Ascending aorta (tissue), 2 donors: ENCODE measurements at regions not wholly inside any gene's neighbourhood (a gene's known extent, or its start where the extent isn't known, plus 50 kb on each side); places are given as distances from the start of the nearest gene placed in this dataset.
"Not testable (repeated sequence)": the region's sequence is repeated elsewhere in the genome, so short reads cannot be mapped to it uniquely, and the experiment has no call there.

Experiments used
- DNase-seq, 2 donors: peaks; one replicate each; pipeline ENCODE4 v3.0.0-alpha.2; 2019; ENCODE audit warnings: low spot score in 2 of 2
- H3K27ac ChIP-seq, 2 donors: fragments of 200-600 bp; sonication (generic); one replicate each; pipeline ENCODE4 v1.5.1; 2016 to 2017; ENCODE audit warnings: mild to moderate bottlenecking in 1 of 2
- H3K27me3 ChIP-seq: fragments of 200-600 bp; sonication (generic); one replicate; pipeline ENCODE4 v1.5.1; 2017
- H3K36me3 ChIP-seq, 2 donors: fragments of 200-600 bp; sonication (generic); one replicate each; pipeline ENCODE4 v1.5.1; 2016
- H3K4me1 ChIP-seq, 2 donors: fragments of 200-600 bp; sonication (generic); one replicate each; pipeline ENCODE4 v1.5.1; 2016 to 2017; ENCODE audit warnings: mild to moderate bottlenecking in 1 of 2
- H3K4me3 ChIP-seq, 2 donors: fragments of 200-600 bp; sonication (generic); one replicate each; pipeline ENCODE4 v1.5.1; 2016 to 2017; ENCODE audit warnings: mild to moderate bottlenecking in 1 of 2
- H3K9me3 ChIP-seq, 2 donors: fragments of 200-600 bp; sonication (generic); one replicate each; pipeline ENCODE4 v1.5.1; 2016
- intact Hi-C: fragments of 100-400 bp; cut with DNase I; formaldehyde crosslinking; loops from one replicate; pipeline ENCODE4 v1.15.1; 2023
- TF ChIP-seq, protein P1 (sequence below), 3 experiments: fragments of 200-600 bp in 2 of 3; fragments of 450-650 bp in 1 of 3; sonication (generic) in 2 of 3; IDR thresholded peaks; one replicate each; pipeline ENCODE4 v1.5.1; 2016 to 2019; ENCODE audit warnings: antibody characterized with exemption in 3 of 3, mild to moderate bottlenecking in 1 of 3, moderate library complexity in 1 of 3

DNA sequence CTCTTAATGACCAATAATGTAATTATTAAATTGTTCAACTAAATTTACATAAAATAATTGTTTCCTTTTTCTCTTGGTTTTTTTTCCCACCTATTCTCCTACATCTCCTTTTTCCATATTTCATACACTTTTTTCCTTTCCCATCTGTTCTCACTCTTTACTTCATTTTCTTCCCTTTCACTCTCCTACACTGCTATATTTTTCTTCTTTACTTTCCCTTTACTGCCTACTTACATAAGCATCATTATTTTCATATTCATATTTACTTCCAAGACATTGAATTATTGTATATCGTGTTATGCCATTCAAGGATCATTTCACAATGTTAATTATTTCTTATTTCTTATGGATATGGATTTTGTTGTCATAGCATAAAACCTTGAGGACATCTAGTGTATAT, 1275.6 kb downstream of the NSUN3 start:
- TF ChIP-seq, protein P1, sequence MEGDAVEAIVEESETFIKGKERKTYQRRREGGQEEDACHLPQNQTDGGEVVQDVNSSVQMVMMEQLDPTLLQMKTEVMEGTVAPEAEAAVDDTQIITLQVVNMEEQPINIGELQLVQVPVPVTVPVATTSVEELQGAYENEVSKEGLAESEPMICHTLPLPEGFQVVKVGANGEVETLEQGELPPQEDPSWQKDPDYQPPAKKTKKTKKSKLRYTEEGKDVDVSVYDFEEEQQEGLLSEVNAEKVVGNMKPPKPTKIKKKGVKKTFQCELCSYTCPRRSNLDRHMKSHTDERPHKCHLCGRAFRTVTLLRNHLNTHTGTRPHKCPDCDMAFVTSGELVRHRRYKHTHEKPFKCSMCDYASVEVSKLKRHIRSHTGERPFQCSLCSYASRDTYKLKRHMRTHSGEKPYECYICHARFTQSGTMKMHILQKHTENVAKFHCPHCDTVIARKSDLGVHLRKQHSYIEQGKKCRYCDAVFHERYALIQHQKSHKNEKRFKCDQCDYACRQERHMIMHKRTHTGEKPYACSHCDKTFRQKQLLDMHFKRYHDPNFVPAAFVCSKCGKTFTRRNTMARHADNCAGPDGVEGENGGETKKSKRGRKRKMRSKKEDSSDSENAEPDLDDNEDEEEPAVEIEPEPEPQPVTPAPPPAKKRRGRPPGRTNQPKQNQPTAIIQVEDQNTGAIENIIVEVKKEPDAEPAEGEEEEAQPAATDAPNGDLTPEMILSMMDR (IDR thresholded peaks at IDR 0.05), result no peak
- H3K9me3 ChIP-seq, result no peaks in the 10 kb centered on the region
- H3K27ac ChIP-seq, result no peak overlapping the region
- intact Hi-C loops, result no loop called here
- DNase-seq, result no peak
- no peaks in the 10 kb centered on the region for H3K36me3 ChIP-seq
- H3K4me1 ChIP-seq, result no peaks in the 10 kb centered on the region
- H3K4me3 ChIP-seq, result no peak overlapping the region
- H3K27me3 ChIP-seq, result no peaks in the 10 kb centered on the region

DNA sequence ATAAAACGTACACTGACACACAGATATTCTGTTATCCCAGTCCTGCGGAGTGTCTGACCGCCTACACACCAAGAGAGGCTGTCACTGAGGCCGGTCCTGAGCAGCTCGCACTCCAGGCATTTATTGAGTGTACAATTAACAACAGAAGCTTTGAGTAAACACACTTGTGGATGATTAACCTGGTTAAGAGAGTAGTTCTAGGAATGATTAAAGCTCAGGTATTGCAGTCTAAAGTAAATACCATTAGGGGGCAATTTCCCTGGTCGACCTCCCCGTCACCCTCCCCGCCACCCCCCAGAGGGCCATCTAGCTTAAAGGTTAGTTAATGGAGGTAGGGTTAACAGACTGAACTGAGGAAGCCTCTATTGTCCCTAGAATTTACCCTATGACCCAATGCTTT, 1278.5 kb downstream of the NSUN3 start:
- Histone ChIP-seq H3K27ac (no peak overlapping the region), H3K27me3 (no peaks in the 10 kb centered on the region), H3K36me3 (no peaks in the 10 kb centered on the region), H3K4me3 (no peak overlapping the region), H3K9me3 (no peaks in the 10 kb centered on the region), H3K4me1 (no peaks in the 10 kb centered on the region)
- DNase-seq, result no peak
- intact Hi-C loops, result no loop called here
- TF ChIP-seq, protein P1 (IDR thresholded peaks at IDR 0.05), result no peak

DNA sequence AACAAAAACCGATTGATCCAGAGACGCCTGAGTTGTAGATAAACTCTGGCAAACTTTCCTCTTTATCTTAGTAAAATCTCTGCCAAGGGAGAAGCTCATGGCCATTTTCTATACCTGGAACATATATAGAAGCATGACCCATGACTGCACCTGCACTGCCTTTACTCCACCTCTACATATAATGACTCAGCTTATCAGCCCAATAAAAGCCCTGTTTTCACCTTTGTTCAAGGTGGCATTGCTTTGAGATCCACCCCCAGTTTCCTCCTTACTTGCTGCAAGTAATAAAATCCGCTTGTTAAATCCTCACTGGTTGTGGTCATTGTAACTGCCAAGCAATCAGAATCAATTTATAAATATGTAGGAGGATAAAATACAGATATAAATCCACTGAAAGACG, 1280.4 kb downstream of the NSUN3 start:
- TF ChIP-seq, protein P1 (IDR thresholded peaks at IDR 0.05), result no peak
- no peak overlapping the region for H3K27ac ChIP-seq
- H3K9me3 ChIP-seq, result no peaks in the 10 kb centered on the region
- H3K4me1 ChIP-seq, result no peaks in the 10 kb centered on the region
- H3K36me3 ChIP-seq, result no peaks in the 10 kb centered on the region
- no peak overlapping the region for H3K4me3 ChIP-seq
- intact Hi-C loops, result no loop called here
- H3K27me3 ChIP-seq, result no peaks in the 10 kb centered on the region
- DNase-seq, result no peak

DNA sequence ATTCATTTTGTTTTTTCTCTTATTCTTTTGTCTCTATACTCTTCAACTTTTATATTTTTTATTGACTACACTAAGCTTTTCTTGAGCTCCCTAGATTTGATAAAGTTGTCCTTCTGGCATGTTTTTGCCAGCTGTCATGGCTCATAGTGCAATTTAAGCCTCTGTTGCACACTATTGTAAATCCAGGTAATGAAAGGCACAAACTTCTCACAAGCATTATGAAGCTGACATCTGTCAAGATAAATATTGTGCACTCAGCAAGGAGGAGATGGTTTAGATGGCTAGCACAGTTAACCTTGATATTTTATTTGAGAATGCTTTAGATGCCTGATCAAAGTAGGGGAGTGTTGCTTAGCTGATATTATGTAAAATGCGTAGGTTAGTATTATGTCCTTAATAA, 1280.9 kb downstream of the NSUN3 start:
- intact Hi-C loops, result no loop called here
- TF ChIP-seq, protein P1 (IDR thresholded peaks at IDR 0.05), result no peak
- H3K9me3 ChIP-seq, result no peaks in the 10 kb centered on the region

DNA sequence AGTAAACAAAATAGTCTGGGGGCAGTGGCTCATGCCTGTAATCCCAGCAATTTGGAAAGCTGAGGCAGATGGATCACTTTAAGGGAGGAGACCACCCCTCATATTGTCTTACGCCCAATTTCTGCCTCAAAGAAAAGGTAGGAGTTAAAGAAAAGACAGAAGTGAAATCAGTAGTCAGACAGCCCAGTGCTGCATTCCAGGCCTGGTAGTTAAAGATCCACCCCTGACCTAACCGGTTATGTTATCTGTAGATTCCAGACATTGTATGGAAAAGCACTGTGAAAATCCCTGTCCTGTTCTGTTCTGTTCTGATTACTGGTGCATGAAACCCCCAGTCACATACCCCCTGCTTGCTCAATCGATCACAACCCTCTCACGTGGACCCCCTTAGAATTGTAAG, 1285.1 kb downstream of the NSUN3 start:
- intact Hi-C loops, H3K36me3 ChIP-seq, H3K27ac ChIP-seq, H3K4me1 ChIP-seq, H3K9me3 ChIP-seq, H3K4me3 ChIP-seq, DNase-seq, H3K27me3 ChIP-seq: not testable (repeated sequence)

More for the DNA sequence above, 1280.9 kb downstream of the NSUN3 start:
- DNase-seq, result no peak
- Histone ChIP-seq H3K4me3 (no peak overlapping the region), H3K27ac (no peak overlapping the region), H3K27me3 (no peaks in the 10 kb centered on the region), H3K36me3 (no peaks in the 10 kb centered on the region), H3K4me1 (no peaks in the 10 kb centered on the region)

DNA sequence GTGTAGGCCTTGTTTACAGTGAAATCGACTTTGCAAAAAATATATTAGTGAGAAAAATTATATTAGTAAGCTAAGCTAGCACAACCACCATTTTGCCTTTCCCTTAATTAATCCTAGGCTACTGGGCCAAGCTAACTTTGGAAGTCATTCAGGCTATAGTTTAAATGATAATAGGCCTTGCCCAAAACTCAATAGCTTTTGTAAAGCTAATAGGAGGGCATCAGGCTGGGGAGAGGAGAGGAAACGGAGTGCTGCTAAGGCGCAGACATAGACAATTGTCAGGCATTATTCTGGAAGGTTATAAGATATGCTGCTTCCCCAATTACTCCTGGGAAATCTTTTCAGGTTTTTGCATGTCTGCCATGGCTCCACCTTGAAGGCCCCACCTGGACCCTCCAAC, 1286.0 kb downstream of the NSUN3 start:
- intact Hi-C loops, result no loop called here
- no peaks in the 10 kb centered on the region for H3K36me3 ChIP-seq
- no peak overlapping the region for H3K4me3 ChIP-seq
- no peaks in the 10 kb centered on the region for H3K27me3 ChIP-seq
- H3K27ac ChIP-seq, result no peak overlapping the region
- no peak for DNase-seq
- H3K9me3 ChIP-seq, result no peaks in the 10 kb centered on the region
- TF ChIP-seq, protein P1 (IDR thresholded peaks at IDR 0.05), result no peak
- H3K4me1 ChIP-seq, result no peaks in the 10 kb centered on the region
